ENCODE measurements at regions not wholly inside any gene's neighbourhood (a gene's known extent, or its start where the extent isn't known, plus 50 kb on each side); places are given as distances from the start of the nearest gene placed in this dataset.
"Not testable (repeated sequence)": the region's sequence is repeated elsewhere in the genome, so short reads cannot be mapped to it uniquely, and the experiment has no call there.

- no peak for DNase-seq (ENCODE audit: low read depth in 2 of 2)
Measured at GRCh38 chr5:173430394-173430793, 102.2 kb upstream of the STC2 start.

- DNase-seq (ENCODE audit: low read depth in 2 of 2) = no peak
Measured at GRCh38 chr5:173429489-173430150, 101.4 kb upstream of the STC2 start.

GRCh38 chr5:173423452-173424117 is 95.4 kb upstream of the STC2 start:
- no peak for DNase-seq (ENCODE audit: low read depth in 2 of 2)

- no peak for DNase-seq (ENCODE audit: low read depth in 2 of 2)
Measured at GRCh38 chr5:173420108-173420507, 91.9 kb upstream of the STC2 start.

GRCh38 chr5:173413471-173413982 is 85.3 kb upstream of the STC2 start:
- no peak for DNase-seq (ENCODE audit: low read depth in 2 of 2)

GRCh38 chr5:173412566-173412965 is 84.4 kb upstream of the STC2 start:
- DNase-seq (ENCODE audit: low read depth in 2 of 2) = peak in 1 of 2 donors; percentile 2

GRCh38 chr5:173411791-173412555 is 83.8 kb upstream of the STC2 start:
- DNase-seq (ENCODE audit: low read depth in 2 of 2) = no peak

- no peak for DNase-seq (ENCODE audit: low read depth in 2 of 2)
Measured at GRCh38 chr5:173410459-173411233, 82.4 kb upstream of the STC2 start.

- DNase-seq (ENCODE audit: low read depth in 2 of 2) = no peak
Measured at GRCh38 chr5:173408946-173409345, 80.7 kb upstream of the STC2 start.

GRCh38 chr5:173399851-173400250 is 71.6 kb upstream of the STC2 start:
- no peak for DNase-seq (ENCODE audit: low read depth in 2 of 2)

- DNase-seq (ENCODE audit: low read depth in 2 of 2) = no peak
Measured at GRCh38 chr5:173397516-173397915, 69.3 kb upstream of the STC2 start.

GRCh38 chr5:173396311-173396993 is 68.2 kb upstream of the STC2 start:
- peak; percentile 4 to 5 for DNase-seq (ENCODE audit: low read depth in 2 of 2)

- no peak for DNase-seq (ENCODE audit: low read depth in 2 of 2)
Measured at GRCh38 chr5:173395933-173396308, 67.7 kb upstream of the STC2 start.

GRCh38 chr5:173395257-173395932 is 67.2 kb upstream of the STC2 start:
- DNase-seq (ENCODE audit: low read depth in 2 of 2) = peak; percentile 10 to 42

GRCh38 chr5:173394701-173395100 is 66.5 kb upstream of the STC2 start:
- no peak for DNase-seq (ENCODE audit: low read depth in 2 of 2)

GRCh38 chr5:173392172-173392571 is 64.0 kb upstream of the STC2 start:
- no peak for DNase-seq (ENCODE audit: low read depth in 2 of 2)

GRCh38 chr5:173391031-173391430 is 62.8 kb upstream of the STC2 start:
- DNase-seq (ENCODE audit: low read depth in 2 of 2) = no peak

GRCh38 chr5:173387293-173387692 is 59.1 kb upstream of the STC2 start:
- DNase-seq (ENCODE audit: low read depth in 2 of 2) = not testable (repeated sequence)

- DNase-seq (ENCODE audit: low read depth in 2 of 2) = no peak
Measured at GRCh38 chr5:173385832-173386360, 57.7 kb upstream of the STC2 start.

GRCh38 chr5:173383711-173384110 is 55.5 kb upstream of the STC2 start:
- no peak for DNase-seq (ENCODE audit: low read depth in 2 of 2)
